GM18507 (cell line): ENCODE measurements at regions not wholly inside any gene's neighbourhood (a gene's known extent, or its start where the extent isn't known, plus 50 kb on each side); places are given as distances from the start of the nearest gene placed in this dataset.
A peak's percentile ranks its signal among the peaks of the same experiment; 100 is the strongest.
"Not testable (repeated sequence)": the region's sequence is repeated elsewhere in the genome, so short reads cannot be mapped to it uniquely, and the experiment has no call there.

ENCODE experiments used
- DNase-seq: peaks from one replicate; pipeline ENCODE4 v3.0.0; 2011; ENCODE audit warnings: low read depth; ENCODE audit not compliant: insufficient read length; ENCODE audit errors: extremely low spot score
- FAIRE-seq: peaks from 2 replicates; lab custom pipeline; 2011; peaks lifted over from hg19 to GRCh38; lab: Jason Lieb, UNC

- FAIRE-seq: not testable (repeated sequence)
Measured at GRCh38 chr18:37832010-37832695, 266.6 kb upstream of the CELF4 start.

DNA sequence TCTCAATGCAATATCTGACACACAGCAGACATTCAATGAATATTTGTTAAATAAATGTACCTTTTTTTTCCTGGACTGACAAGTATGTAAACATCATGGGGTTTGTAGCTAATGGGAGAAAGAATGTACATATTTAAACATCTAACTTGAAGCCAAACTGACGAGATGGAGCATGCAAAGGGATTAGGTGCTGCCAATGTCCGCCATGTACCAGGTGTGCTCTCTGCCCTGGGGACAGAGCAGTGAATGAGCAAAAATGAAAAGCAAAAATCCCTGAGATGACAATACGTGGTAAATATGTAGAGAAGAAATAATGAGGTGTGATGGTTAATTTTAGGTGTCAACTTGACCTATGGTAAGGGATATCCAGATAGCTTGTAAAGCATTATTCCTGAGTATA, 247.4 kb upstream of the CELF4 start:
- DNase-seq: no peak
- no peak for FAIRE-seq

More at GRCh38 chr18:37832010-37832695, 266.6 kb upstream of the CELF4 start:
- DNase-seq: not testable (repeated sequence)

DNA sequence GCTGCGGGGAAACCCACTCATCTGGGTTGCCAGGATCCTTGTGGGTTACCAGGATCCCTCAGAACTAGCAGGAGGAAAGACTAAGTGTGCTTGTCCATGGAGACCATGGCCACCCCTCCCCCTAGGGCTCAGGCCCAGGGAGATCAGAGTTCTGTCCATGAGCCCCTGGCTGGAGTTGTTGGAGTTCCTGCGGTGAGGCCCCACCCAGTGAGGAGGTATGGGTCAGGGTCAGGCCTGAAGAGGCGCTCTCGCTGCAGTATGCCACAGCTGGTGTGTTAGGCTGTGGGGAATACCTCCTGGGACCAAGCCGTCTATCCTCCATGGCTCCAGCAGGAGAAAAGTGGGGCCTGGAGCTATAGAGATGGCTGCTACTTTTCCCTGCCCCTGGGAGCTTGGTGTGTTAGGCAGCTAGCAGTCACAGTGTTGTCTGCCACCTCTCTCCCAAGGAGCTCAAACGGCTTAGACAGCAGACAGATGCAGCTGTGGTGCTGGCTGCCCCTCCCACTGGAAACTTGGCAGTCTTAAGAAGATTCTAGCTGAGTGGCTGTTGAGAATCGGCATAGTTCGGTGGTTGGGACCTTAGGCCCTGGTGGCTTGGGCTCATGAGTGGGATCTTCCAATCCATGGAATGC, 240.3 kb upstream of the CELF4 start:
- FAIRE-seq: no peak

GRCh38 chr18:37796823-37797349, 231.3 kb upstream of the CELF4 start:
- DNase-seq (no peak), FAIRE-seq (no peak)

More for the DNA sequence above, 240.3 kb upstream of the CELF4 start:
- DNase-seq: no peak

- FAIRE-seq (no peak), DNase-seq (no peak)
Measured at GRCh38 chr18:37787452-37787851, 221.9 kb upstream of the CELF4 start.

DNA sequence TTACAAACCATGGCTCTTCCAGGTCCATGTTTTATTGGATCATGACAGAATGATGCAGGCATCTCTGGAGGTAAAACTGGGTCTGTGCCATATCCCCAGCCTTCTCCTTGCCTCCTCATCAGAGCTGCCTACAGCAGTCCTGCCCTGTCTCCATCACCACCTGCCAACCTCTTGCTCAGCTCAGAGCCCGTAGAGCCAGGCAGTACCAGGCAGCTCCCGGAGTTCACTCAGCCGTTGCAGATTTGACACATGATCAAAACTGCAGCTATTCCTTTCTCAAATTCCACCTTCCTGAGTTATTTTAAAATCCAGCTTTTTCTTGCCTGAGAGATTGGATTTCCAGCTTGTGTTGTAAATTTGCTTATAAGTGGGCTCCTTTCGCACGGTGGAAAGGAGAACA, 218.2 kb upstream of the CELF4 start:
- no peak for DNase-seq

DNA sequence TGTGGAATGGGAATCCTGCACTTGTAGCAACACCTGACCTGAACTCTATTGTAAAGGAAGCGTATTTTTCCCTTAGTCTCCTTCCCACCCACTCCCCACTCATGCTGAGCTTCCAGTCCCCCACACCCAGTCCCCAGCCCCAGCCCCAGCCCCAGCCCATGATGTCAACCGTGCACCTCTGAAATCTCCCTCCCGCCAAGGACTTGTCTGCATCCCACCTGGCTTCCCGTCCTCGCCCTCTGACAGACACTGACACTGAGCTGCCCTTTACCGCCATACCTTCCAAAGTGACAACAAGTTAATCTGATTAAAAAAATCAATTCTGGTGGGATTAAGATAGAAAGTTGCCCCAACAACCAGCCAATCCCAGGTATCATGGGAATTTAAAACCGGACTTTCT, 213.6 kb upstream of the CELF4 start:
- no peak for DNase-seq
- FAIRE-seq: no peak

More for the DNA sequence above, 218.2 kb upstream of the CELF4 start:
- no peak for FAIRE-seq

DNA sequence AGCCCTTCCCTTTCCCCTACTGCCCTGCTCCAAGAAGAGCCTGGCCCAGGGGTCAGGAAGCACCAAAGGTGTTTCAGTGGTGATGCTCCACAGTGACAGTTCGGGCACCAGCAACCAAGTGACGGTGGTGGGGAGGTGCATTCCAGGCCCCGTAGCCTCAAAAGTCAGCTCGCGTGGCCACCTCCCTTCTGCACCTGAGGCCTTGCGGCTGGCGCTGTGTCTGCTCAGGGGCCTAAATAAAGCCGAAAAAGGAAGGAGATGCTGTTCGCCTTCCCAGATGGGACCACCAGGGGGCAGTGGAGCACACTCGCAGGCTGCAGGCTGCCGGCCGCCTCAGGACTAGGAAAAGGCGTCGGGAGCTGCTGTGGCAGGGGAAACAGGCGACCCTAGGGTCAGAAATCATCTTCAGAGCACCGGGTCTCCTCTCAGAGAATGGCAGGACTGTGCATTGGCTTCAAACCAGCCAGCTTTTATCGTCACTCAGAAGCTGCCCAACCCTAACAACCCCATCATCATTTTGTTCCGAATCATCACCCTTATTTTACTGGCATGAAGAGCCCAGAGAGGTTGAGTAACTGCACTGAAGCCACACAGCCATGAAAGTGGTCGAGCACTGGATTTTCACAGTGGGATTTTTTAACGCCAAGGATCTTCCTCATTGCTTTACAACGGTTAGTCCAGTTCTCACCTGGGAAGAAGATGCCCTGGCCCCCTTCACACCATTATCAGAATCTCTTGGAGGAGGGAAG, 213.0 kb upstream of the CELF4 start:
- FAIRE-seq (no peak), DNase-seq (peak; percentile 29)

GRCh38 chr18:37769826-37770225, 204.2 kb upstream of the CELF4 start:
- DNase-seq: no peak
- FAIRE-seq: no peak

DNA sequence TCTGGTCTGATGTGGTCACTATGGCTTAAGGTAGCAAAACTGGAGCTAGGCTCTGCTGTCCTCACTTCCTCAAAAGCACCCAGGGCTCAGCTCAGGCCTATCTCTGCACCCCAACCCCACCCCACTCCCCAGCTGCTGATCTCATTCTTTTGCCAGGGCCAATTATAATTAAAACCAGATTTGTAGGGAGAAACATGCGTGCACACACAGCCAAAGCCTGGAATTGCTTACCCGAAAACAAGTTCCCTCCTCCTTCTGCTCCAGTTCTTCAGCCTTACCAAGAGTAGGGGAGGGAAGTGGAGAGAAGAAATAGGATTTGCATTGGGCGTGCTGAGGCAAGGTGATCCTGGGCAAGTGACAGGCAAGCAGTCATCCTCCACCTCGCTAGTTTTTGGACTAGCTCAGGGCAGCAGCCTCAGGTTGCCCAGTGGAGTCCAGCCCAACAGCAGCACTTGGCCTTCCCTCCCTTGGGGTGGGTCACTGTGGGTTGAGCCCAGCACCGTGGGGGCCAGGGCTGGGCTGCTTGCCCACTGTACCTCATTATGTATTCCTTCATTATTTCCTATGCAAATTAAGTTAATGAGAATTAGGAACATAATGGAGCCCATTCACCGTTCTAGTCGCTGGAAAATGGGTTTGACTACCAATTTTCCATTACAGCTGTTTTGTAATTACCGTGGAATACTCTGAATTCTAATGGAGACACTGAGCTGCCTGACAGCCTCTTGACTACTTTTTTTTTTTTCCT, 199.1 kb upstream of the CELF4 start:
- FAIRE-seq: no peak
- no peak for DNase-seq

GRCh38 chr18:37762076-37762621, 196.6 kb upstream of the CELF4 start:
- FAIRE-seq (no peak), DNase-seq (no peak)

- no peak for FAIRE-seq
- no peak for DNase-seq
Measured at GRCh38 chr18:37754141-37754540, 188.5 kb upstream of the CELF4 start.

- no peak for FAIRE-seq
- no peak for DNase-seq
Measured at GRCh38 chr18:37742436-37742835, 176.8 kb upstream of the CELF4 start.

DNA sequence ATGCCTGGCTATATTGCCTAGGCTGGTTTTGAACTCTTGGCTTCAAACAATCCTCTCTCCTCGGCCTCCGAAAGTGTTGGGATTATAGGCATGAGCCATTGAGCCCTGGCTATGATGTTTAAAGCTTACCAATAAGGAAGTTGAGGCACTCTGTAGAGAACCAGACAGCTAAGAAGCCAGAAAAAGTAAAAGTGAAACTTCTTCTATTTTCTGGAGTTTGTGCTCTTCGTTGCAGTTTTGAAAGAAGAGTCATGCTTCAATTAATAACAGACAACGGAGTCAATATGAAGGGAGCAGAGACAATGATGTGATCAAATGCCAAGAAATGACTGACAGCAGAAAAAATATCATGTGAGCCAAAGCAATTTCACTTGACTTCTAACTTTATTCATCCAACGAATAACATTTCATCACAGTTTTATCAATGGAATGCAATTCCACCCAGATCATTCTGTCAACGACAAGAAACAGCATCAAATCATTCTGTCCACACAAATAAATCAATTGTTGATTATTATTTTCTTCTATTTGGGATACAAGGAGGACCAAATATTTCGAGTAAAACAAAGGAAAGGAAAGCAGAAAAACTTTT, 175.5 kb upstream of the CELF4 start:
- no peak for DNase-seq
- FAIRE-seq: peak; percentile 46

DNA sequence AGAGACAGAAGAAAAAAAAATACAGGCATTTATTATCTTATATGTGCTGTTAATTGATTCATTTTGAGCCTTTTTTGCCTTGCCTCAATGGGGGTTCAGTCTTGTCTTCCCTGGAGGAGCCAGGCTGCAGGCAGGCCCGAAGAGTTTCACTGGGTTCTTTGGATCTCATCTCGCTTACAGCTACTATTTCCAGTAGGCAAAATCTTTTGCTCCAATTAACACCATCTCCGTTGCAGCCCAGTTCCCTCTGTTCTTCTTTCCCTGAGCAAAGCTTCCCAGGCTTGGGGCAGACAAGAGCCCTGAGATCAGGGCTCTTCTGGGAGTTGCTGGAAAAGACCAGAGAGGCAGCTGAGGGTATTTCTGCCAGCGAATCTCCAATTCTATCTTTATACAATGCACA, 168.8 kb upstream of the CELF4 start:
- no peak for FAIRE-seq

DNA sequence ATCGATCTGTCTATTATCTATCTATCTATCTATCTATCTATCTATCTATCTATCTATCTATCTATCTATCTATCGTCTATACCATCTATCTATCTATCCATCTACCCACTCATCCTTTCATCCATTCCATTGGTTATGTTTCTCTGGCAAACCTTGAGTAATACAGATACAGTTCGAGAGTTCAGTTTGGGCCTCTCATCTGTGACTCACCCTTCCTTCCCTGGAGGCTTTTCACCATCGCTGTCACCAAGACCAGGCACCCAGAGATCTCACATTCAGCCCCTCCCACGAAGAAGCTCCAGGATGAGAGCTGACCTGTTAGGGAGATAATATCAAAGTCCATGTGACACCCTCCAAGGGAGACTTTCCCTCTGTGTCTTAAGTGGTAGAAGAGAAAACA, 164.1 kb upstream of the CELF4 start:
- no peak for DNase-seq

More for the DNA sequence above, 168.8 kb upstream of the CELF4 start:
- no peak for DNase-seq

DNA sequence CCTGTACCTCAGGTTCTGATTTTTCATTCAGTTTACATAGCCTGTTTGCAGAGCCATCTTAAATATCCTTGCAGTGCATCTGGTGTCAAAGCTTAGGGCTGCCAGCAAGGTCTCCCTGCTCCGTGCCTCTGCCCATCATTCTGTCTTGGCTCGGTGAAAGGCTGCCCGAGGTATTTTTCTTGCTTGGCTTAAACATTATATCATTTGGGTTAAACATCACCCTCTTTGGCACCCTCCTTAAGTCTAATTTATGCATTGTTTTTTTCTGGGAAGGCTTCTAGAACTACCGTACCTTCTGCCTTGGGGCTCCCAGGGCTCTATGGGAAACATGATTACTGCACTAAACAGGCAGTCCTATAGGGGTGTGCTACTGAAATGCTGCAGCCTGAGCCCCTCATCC, 158.6 kb upstream of the CELF4 start:
- FAIRE-seq: no peak
- no peak for DNase-seq

More for the DNA sequence above, 164.1 kb upstream of the CELF4 start:
- no peak for FAIRE-seq

DNA sequence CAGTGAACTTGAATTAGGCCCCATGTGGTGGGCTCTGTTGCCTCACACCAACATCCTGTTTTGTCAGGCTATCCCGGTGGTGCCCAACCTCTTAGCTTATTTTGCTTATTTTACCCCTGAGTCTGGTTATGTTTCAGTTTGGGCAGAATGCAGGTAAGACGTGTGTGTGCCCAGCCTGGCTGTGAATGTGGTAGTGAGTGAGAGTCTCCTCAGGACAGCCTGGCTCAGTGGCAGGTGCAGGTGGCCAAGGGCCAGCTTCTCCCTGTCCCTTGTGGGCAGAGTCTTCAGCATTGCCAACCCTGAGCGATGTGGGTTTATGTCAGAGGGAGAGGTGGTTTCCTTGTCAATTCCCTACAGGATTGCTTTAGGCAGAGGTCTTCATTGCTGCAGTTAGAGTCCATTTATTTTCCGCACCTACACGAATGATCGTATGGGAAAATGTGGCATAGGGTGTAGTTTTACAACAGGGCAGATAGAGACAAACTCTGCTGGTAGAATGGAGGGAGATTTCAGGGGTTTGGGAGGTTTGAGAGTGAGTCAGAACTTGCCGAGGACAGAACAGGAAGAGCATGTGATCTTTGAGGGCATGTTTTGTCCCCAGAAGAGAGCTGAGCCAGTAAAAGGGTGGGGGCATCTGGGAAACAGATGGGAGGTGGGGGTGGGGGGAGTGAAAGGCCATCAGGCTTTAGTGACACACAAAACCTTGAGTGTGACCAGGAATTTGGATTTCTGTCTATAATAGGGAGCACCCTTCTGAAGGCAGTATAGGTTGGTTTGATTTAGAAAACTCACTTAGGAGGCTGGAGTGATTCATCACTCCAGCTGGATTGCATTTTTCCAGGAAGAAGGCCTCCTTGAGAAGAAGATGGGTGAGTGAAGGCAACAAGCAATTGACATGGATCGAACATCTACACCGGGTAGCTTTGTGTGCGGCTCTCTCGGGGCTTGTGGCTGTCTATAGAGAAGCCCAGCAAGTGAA, 156.2 kb upstream of the CELF4 start:
- no peak for DNase-seq
- FAIRE-seq: no peak
